Liver (tissue), 8 donors: ENCODE measurements at regions not wholly inside any gene's neighbourhood (a gene's known extent, or its start where the extent isn't known, plus 50 kb on each side); places are given as distances from the start of the nearest gene placed in this dataset.

ENCODE experiments used
- DNase-seq: peaks from one replicate; pipeline ENCODE4 v3.0.0-alpha.2; 2017; ENCODE audit warnings: low spot score
- H3K27ac ChIP-seq, 2 donors: one replicate each; pipeline ENCODE4 v1.7.0; 2013; ENCODE audit warnings: inconsistent platforms in 2 of 2, low read length in 2 of 2, control low read depth in 1 of 2, low read depth in 1 of 2, mild to moderate bottlenecking in 1 of 2
- H3K27me3 ChIP-seq, 4 donors: one replicate each; pipeline versions ENCODE4 v1.6.1 to v1.7.0; 2013; ENCODE audit warnings: low read length in 3 of 4, inconsistent platforms in 1 of 4, mild to moderate bottlenecking in 1 of 4, moderate library complexity in 1 of 4; ENCODE audit not compliant: control insufficient read depth in 4 of 4, insufficient read depth in 4 of 4
- H3K36me3 ChIP-seq, 4 donors: one replicate each; pipeline versions ENCODE4 v1.6.1 to v1.7.0; 2013; ENCODE audit warnings: low read length in 3 of 4, mild to moderate bottlenecking in 3 of 4, low read depth in 1 of 4, moderate library complexity in 1 of 4; ENCODE audit not compliant: control insufficient read depth in 4 of 4, insufficient read depth in 3 of 4
- H3K4me1 ChIP-seq, 4 donors: one replicate each; pipeline versions ENCODE4 v1.6.1 to v1.7.0; 2013; ENCODE audit warnings: low read length in 3 of 4, mild to moderate bottlenecking in 3 of 4, moderate library complexity in 1 of 4; ENCODE audit not compliant: control insufficient read depth in 4 of 4, insufficient read depth in 4 of 4
- H3K4me3 ChIP-seq, 3 donors: one replicate each; pipeline versions ENCODE4 v1.6.1 to v1.7.0; 2013; ENCODE audit warnings: low read length in 3 of 3, control low read depth in 1 of 3, low read depth in 1 of 3, mild to moderate bottlenecking in 1 of 3
- H3K9ac ChIP-seq, 2 donors: one replicate each; pipeline ENCODE4 v1.7.0; 2013; ENCODE audit warnings: low read length in 2 of 2, mild to moderate bottlenecking in 2 of 2, moderate library complexity in 2 of 2, control low read depth in 1 of 2, low read depth in 1 of 2
- H3K9me3 ChIP-seq, 4 donors: one replicate each; pipeline versions ENCODE4 v1.6.1 to v1.7.0; 2013; ENCODE audit warnings: low read length in 3 of 4; ENCODE audit not compliant: control insufficient read depth in 4 of 4
- ATF3 ChIP-seq: IDR thresholded peaks from 2 replicates; pipeline ENCODE4 v1.6.1; 2016; ENCODE audit warnings: antibody characterized with exemption
- CTCF ChIP-seq: fragments of 150-350 bp; IDR thresholded peaks from 2 replicates; pipeline ENCODE4 v1.5.1; 2017; ENCODE audit warnings: improper control_type of control experiment, low read depth, low read length; ENCODE audit not compliant: missing input control
- EGR1 ChIP-seq, 2 donors: IDR thresholded peaks; 2 replicates each; pipeline ENCODE4 v1.6.1; 2016 to 2018; ENCODE audit warnings: antibody characterized with exemption in 2 of 2, low read depth in 2 of 2
- FOXA1 ChIP-seq: IDR thresholded peaks from 2 replicates; pipeline ENCODE4 v1.6.1; 2016; ENCODE audit warnings: antibody characterized with exemption
- FOXA2 ChIP-seq: IDR thresholded peaks from 2 replicates; pipeline ENCODE4 v1.6.1; 2016; ENCODE audit warnings: antibody characterized with exemption
- GABPA ChIP-seq, 2 donors: IDR thresholded peaks in 1 of 2; conservative IDR thresholded peaks in 1 of 2; 2 replicates each; pipeline ENCODE4 v1.6.1; 2016; ENCODE audit warnings: antibody characterized with exemption in 2 of 2, mild to moderate bottlenecking in 1 of 2, moderate library complexity in 1 of 2
- HNF4A ChIP-seq, 2 donors: conservative IDR thresholded peaks; 2 replicates each; pipeline ENCODE4 v1.6.1; 2016; ENCODE audit warnings: antibody characterized with exemption in 2 of 2, mild to moderate bottlenecking in 2 of 2
- HNF4G ChIP-seq: IDR thresholded peaks from 2 replicates; pipeline ENCODE4 v1.6.1; 2016; ENCODE audit warnings: antibody characterized with exemption
- JUND ChIP-seq, 2 donors: IDR thresholded peaks; 2 replicates each; pipeline ENCODE4 v1.6.1; 2016; ENCODE audit warnings: antibody characterized with exemption in 2 of 2
- MAX ChIP-seq: IDR thresholded peaks from 2 replicates; pipeline ENCODE4 v1.6.1; 2016; ENCODE audit warnings: antibody characterized with exemption
- NR2F2 ChIP-seq: IDR thresholded peaks from 2 replicates; pipeline ENCODE4 v1.6.1; 2016; ENCODE audit warnings: antibody characterized with exemption
- RAD21 ChIP-seq, 2 donors: IDR thresholded peaks; 2 replicates each; pipeline ENCODE4 v1.6.1; 2016; ENCODE audit warnings: antibody characterized with exemption in 2 of 2, mild to moderate bottlenecking in 2 of 2
- REST ChIP-seq: IDR thresholded peaks from 2 replicates; pipeline ENCODE4 v1.6.1; 2016; ENCODE audit warnings: antibody characterized with exemption, mild to moderate bottlenecking
- RXRA ChIP-seq, 2 donors: IDR thresholded peaks; 2 replicates each; pipeline ENCODE4 v1.6.1; 2017 to 2018; ENCODE audit warnings: antibody characterized with exemption in 2 of 2, mild to moderate bottlenecking in 1 of 2
- SP1 ChIP-seq: IDR thresholded peaks from 2 replicates; pipeline ENCODE4 v1.6.1; 2018; ENCODE audit warnings: antibody characterized with exemption, mild to moderate bottlenecking
- TAF1 ChIP-seq: conservative IDR thresholded peaks from 2 replicates; pipeline ENCODE4 v1.6.1; 2016; ENCODE audit warnings: antibody characterized with exemption, mild to moderate bottlenecking
- YY1 ChIP-seq: IDR thresholded peaks from 2 replicates; pipeline ENCODE4 v1.6.1; 2016; ENCODE audit warnings: antibody characterized with exemption, mild to moderate bottlenecking
- ZBTB33 ChIP-seq: IDR thresholded peaks from 2 replicates; pipeline ENCODE4 v1.6.1; 2016; ENCODE audit warnings: antibody characterized with exemption
- WGBS: extraction: QIAGEN DNeasy Blood & Tissue Kit; methylation state at CpG from one replicate; pipeline ENCODE4 v1.1.7; 2013; 5-methylcytosine and 5-hydroxymethylcytosine counted together
- donor health status: healthy.
- donor health status: healthy.
- donor health status: healthy.
- donor health status: healthy.
- donor health status: healthy.

GRCh38 chr1:193392686-193393085 lies 206.3 kb upstream of the B3GALT2 start:
- no peaks in the 10 kb centered on the region for H3K36me3 ChIP-seq
- no peak for DNase-seq

GRCh38 chr1:193388683-193389082 lies 202.3 kb upstream of the B3GALT2 start:
- no peaks in the 10 kb centered on the region for H3K36me3 ChIP-seq
- DNase-seq = no peak
- no peak overlapping the region for H3K27ac ChIP-seq
- no peaks in the 10 kb centered on the region for H3K9me3 ChIP-seq
- H3K9ac ChIP-seq = no peak overlapping the region
- no peak overlapping the region for H3K4me3 ChIP-seq
- TF ChIP-seq GABPA (IDR thresholded peaks at IDR 0.05 in 1 of 2, conservative IDR thresholded peaks at IDR 0.05 in 1 of 2) (no peak), EGR1 (IDR thresholded peaks at IDR 0.05; ENCODE audit: low read depth in 2 of 2) (no peak), CTCF (no peak), REST (no peak), HNF4A (conservative IDR thresholded peaks at IDR 0.05) (no peak), SP1 (no peak), RXRA (IDR thresholded peaks at IDR 0.05) (no peak), ATF3 (no peak), YY1 (no peak), MAX (no peak), HNF4G (no peak), ZBTB33 (no peak), JUND (IDR thresholded peaks at IDR 0.05) (no peak), FOXA1 (no peak), NR2F2 (no peak), RAD21 (IDR thresholded peaks at IDR 0.05) (no peak), FOXA2 (no peak), TAF1 (no peak)
- 96% methylated on average over 5 of the region's 5 CpGs for WGBS
- H3K4me1 ChIP-seq = no peaks in the 10 kb centered on the region
- H3K27me3 ChIP-seq = no peaks in the 10 kb centered on the region

More at GRCh38 chr1:193392686-193393085, 206.3 kb upstream of the B3GALT2 start:
- no peaks in the 10 kb centered on the region for H3K9me3 ChIP-seq
- WGBS = 72% methylated on average over 1 of the region's 1 CpG
- no peak overlapping the region for H3K4me3 ChIP-seq
- H3K4me1 ChIP-seq = no peaks in the 10 kb centered on the region
- H3K9ac ChIP-seq = no peak overlapping the region
- peak; percentile 19 to 39 for TF ChIP-seq RAD21 (IDR thresholded peaks at IDR 0.05)
- TF ChIP-seq TAF1 = no peak
- H3K27me3 ChIP-seq = no peaks in the 10 kb centered on the region
- H3K27ac ChIP-seq = no peak overlapping the region
